Omental fat pad (tissue), 3 donors: ENCODE measurements at regions not wholly inside any gene's neighbourhood (a gene's known extent, or its start where the extent isn't known, plus 50 kb on each side); places are given as distances from the start of the nearest gene placed in this dataset.

ENCODE experiments used
- ATAC-seq: fragments of 150-250 bp; one replicate; pipeline ENCODE4 v1.9.1; 2016; ENCODE audit warnings: mild to moderate bottlenecking, moderate library complexity; ENCODE audit not compliant: low FRiP score
- DNase-seq: peaks from one replicate; pipeline ENCODE4 v3.0.0-alpha.2; 2019; ENCODE audit warnings: low spot score
- CTCF ChIP-seq, 3 donors: fragments of 450-650 bp; IDR thresholded peaks; one replicate each; pipeline ENCODE4 v1.5.1; 2016 to 2017; ENCODE audit warnings: antibody characterized with exemption in 3 of 3, mild to moderate bottlenecking in 3 of 3, moderate library complexity in 2 of 3

GRCh38 chr10:111146025-111146640 lies 69.3 kb downstream of the ADRA2A start:
- DNase-seq (no peak), ATAC-seq (no peak)
- no peak for TF ChIP-seq CTCF (IDR thresholded peaks at IDR 0.05)

- no peak for DNase-seq
- no peak for TF ChIP-seq CTCF (IDR thresholded peaks at IDR 0.05)
- no peak for ATAC-seq
Observed at GRCh38 chr10:111148025-111148424, 71.2 kb downstream of the ADRA2A start.

GRCh38 chr10:111148440-111148839 lies 71.6 kb downstream of the ADRA2A start:
- no peak for DNase-seq
- ATAC-seq: no peak
- TF ChIP-seq CTCF (IDR thresholded peaks at IDR 0.05): no peak

- DNase-seq (no peak), ATAC-seq (no peak)
- no peak for TF ChIP-seq CTCF (IDR thresholded peaks at IDR 0.05)
Observed at GRCh38 chr10:111150691-111151090, 73.9 kb downstream of the ADRA2A start.

- DNase-seq (no peak), ATAC-seq (no peak)
- TF ChIP-seq CTCF (IDR thresholded peaks at IDR 0.05): no peak
Observed at GRCh38 chr10:111151595-111152307, 74.9 kb downstream of the ADRA2A start.

- no peak for DNase-seq
- no peak for ATAC-seq
- TF ChIP-seq CTCF (IDR thresholded peaks at IDR 0.05): no peak
Observed at GRCh38 chr10:111156754-111157153, 79.9 kb downstream of the ADRA2A start.

- DNase-seq (no peak), ATAC-seq (no peak)
- TF ChIP-seq CTCF (IDR thresholded peaks at IDR 0.05): no peak
Observed at GRCh38 chr10:111158595-111158994, 81.8 kb downstream of the ADRA2A start.
